SH-SY5Y (cell line): ENCODE measurements at regions not wholly inside any gene's neighbourhood (a gene's known extent, or its start where the extent isn't known, plus 50 kb on each side); places are given as distances from the start of the nearest gene placed in this dataset.

Source experiments
- GATA2 ChIP-seq: IDR thresholded peaks from 2 replicates; pipeline ENCODE4 v1.6.1; 2011; ENCODE audit warnings: mild to moderate bottlenecking, low read depth, low read length
- GATA3 ChIP-seq: IDR thresholded peaks from 2 replicates; pipeline ENCODE4 v1.6.1; 2011; ENCODE audit warnings: low read depth, mild to moderate bottlenecking, low read length, moderate library complexity

- TF ChIP-seq GATA2 (no peak), GATA3 (no peak)
These were observed 251.6 kb downstream of the ZWINT start for GRCh38 chr10:56109454-56109853.
